ENCODE measurements at regions not wholly inside any gene's neighbourhood (a gene's known extent, or its start where the extent isn't known, plus 50 kb on each side); places are given as distances from the start of the nearest gene placed in this dataset.

GRCh38 chr5:3980156-3980555 is 384.5 kb downstream of the IRX1 start:
- no peak for DNase-seq

GRCh38 chr5:3987867-3988266 is 392.2 kb downstream of the IRX1 start:
- DNase-seq = no peak

GRCh38 chr5:3993856-3994473 is 398.3 kb downstream of the IRX1 start:
- DNase-seq = no peak

GRCh38 chr5:3994628-3995027 is 399.0 kb downstream of the IRX1 start:
- DNase-seq = no peak

GRCh38 chr5:3995954-3996619 is 400.5 kb downstream of the IRX1 start:
- DNase-seq = no peak

- DNase-seq = no peak
These were observed 401.2 kb downstream of the IRX1 start for GRCh38 chr5:3996707-3997336.

GRCh38 chr5:3997670-3998069 is 402.0 kb downstream of the IRX1 start:
- no peak for DNase-seq

- DNase-seq = no peak
These were observed 404.3 kb downstream of the IRX1 start for GRCh38 chr5:3999929-4000328.

- DNase-seq = no peak
These were observed 405.4 kb downstream of the IRX1 start for GRCh38 chr5:4001004-4001403.

GRCh38 chr5:4001758-4002533 is 406.3 kb downstream of the IRX1 start:
- DNase-seq = no peak

GRCh38 chr5:4005335-4005734 is 409.7 kb downstream of the IRX1 start:
- no peak for DNase-seq

- DNase-seq = no peak
These were observed 411.4 kb downstream of the IRX1 start for GRCh38 chr5:4007001-4007400.

GRCh38 chr5:4011943-4012342 is 416.3 kb downstream of the IRX1 start:
- no peak for DNase-seq

- no peak for DNase-seq
These were observed 417.7 kb downstream of the IRX1 start for GRCh38 chr5:4013106-4013898.

GRCh38 chr5:4015709-4016108 is 420.1 kb downstream of the IRX1 start:
- DNase-seq = no peak

GRCh38 chr5:4017076-4017803 is 421.6 kb downstream of the IRX1 start:
- no peak for DNase-seq

GRCh38 chr5:4018007-4018406 is 422.4 kb downstream of the IRX1 start:
- no peak for DNase-seq

- DNase-seq = no peak
These were observed 423.6 kb downstream of the IRX1 start for GRCh38 chr5:4019009-4019769.

GRCh38 chr5:4019841-4020240 is 424.2 kb downstream of the IRX1 start:
- no peak for DNase-seq

- no peak for DNase-seq
These were observed 424.8 kb downstream of the IRX1 start for GRCh38 chr5:4020400-4020799.

- no peak for DNase-seq
These were observed 426.5 kb downstream of the IRX1 start for GRCh38 chr5:4022056-4022670.

Measured in left hindlimb (tissue), 1 donor.